Naive thymus-derived CD4-positive, alpha-beta T cell (primary cell): ENCODE measurements at regions not wholly inside any gene's neighbourhood (a gene's known extent, or its start where the extent isn't known, plus 50 kb on each side); places are given as distances from the start of the nearest gene placed in this dataset.

Source experiments
- ATAC-seq: fragments of 150-1000 bp; cut with Tn5 transposase; 2 replicates; pipeline ENCODE4 v1.10.0; 2021; ENCODE audit warnings: mild to moderate bottlenecking, moderate library complexity
- CTCF ChIA-PET: fragments of 350-600 bp; sonication (Branson Sonifier 250); formaldehyde crosslinking; loops from one replicate; lab custom pipeline; 2021; ENCODE audit warnings: antibody characterized with exemption; lab: Charles Lee
- POLR2A ChIA-PET: fragments of 350-600 bp; sonication (Branson Sonifier 250); formaldehyde crosslinking; loops from one replicate; lab custom pipeline; 2021; ENCODE audit warnings: antibody characterized with exemption, inconsistent platforms; lab: Charles Lee
- DNase-seq, 9 donors: peaks; one replicate each; pipeline versions ENCODE4 v3.0.0 to v3.0.0-alpha.2; 2020 to 2022; ENCODE audit warnings: mixed read lengths in 1 of 9
- H3K27ac ChIP-seq: one replicate; pipeline ENCODE4 v1.7.0; 2013; ENCODE audit warnings: mild to moderate bottlenecking, low read depth, low read length, moderate library complexity
- H3K27me3 ChIP-seq, 2 donors: one replicate each; pipeline ENCODE4 v1.7.0; 2013; ENCODE audit warnings: low read length in 2 of 2, mild to moderate bottlenecking in 2 of 2, moderate library complexity in 2 of 2; ENCODE audit not compliant: control insufficient read depth in 2 of 2, insufficient read depth in 2 of 2
- H3K36me3 ChIP-seq, 3 experiments: 1 replicate in 2 of 3; 2 replicates in 1 of 3; pipeline ENCODE4 v1.7.0; 2013; ENCODE audit warnings: low read length in 3 of 3, mild to moderate bottlenecking in 3 of 3, moderate library complexity in 1 of 3; ENCODE audit not compliant: insufficient read depth in 3 of 3, control insufficient read depth in 2 of 3
- H3K4me1 ChIP-seq, 2 donors: one replicate each; pipeline ENCODE4 v1.7.0; 2013; ENCODE audit warnings: low read length in 2 of 2, mild to moderate bottlenecking in 2 of 2, moderate library complexity in 1 of 2; ENCODE audit not compliant: control insufficient read depth in 2 of 2, insufficient read depth in 2 of 2
- H3K4me3 ChIP-seq: 2 replicates; pipeline ENCODE4 v1.7.0; 2013; ENCODE audit warnings: mild to moderate bottlenecking, low read length
- H3K9me3 ChIP-seq, 3 experiments: 1 replicate in 2 of 3; 2 replicates in 1 of 3; pipeline ENCODE4 v1.7.0; 2013; ENCODE audit warnings: low read length in 3 of 3; ENCODE audit not compliant: control insufficient read depth in 2 of 3
- H3K27ac Mint-ChIP-seq, 9 donors: one replicate each; pipeline ENCODE4 v1.8.0; 2020 to 2022; ENCODE audit warnings: mixed read lengths in 9 of 9, mild to moderate bottlenecking in 8 of 9, moderate library complexity in 5 of 9, inconsistent platforms in 2 of 9
- H3K27me3 Mint-ChIP-seq, 5 donors: one replicate each; pipeline ENCODE4 v1.8.0; 2021 to 2022; ENCODE audit warnings: mixed read lengths in 5 of 5, mild to moderate bottlenecking in 1 of 5
- H3K36me3 Mint-ChIP-seq, 5 donors: one replicate each; pipeline ENCODE4 v1.8.0; 2020 to 2022; ENCODE audit warnings: mixed read lengths in 5 of 5, mild to moderate bottlenecking in 3 of 5, inconsistent platforms in 1 of 5
- H3K4me1 Mint-ChIP-seq, 7 donors: one replicate each; pipeline ENCODE4 v1.8.0; 2020 to 2022; ENCODE audit warnings: mixed read lengths in 7 of 7, mild to moderate bottlenecking in 3 of 7, inconsistent platforms in 1 of 7
- H3K4me3 Mint-ChIP-seq, 10 donors: one replicate each; pipeline ENCODE4 v1.8.0; 2020 to 2022; ENCODE audit warnings: mild to moderate bottlenecking in 10 of 10, mixed read lengths in 10 of 10, moderate library complexity in 6 of 10, inconsistent platforms in 2 of 10
- H3K9me3 Mint-ChIP-seq, 11 donors: one replicate each; pipeline ENCODE4 v1.8.0; 2020 to 2022; ENCODE audit warnings: mixed read lengths in 11 of 11, mild to moderate bottlenecking in 4 of 11, inconsistent platforms in 1 of 11, moderate library complexity in 1 of 11
- intact Hi-C, 2 donors: fragments of 100-400 bp; cut with micrococcal nuclease; formaldehyde crosslinking; loops; one replicate each; pipeline ENCODE4 v1.15.1; 2023

GRCh38 chr15:27601239-27601960 lies 497.7 kb downstream of the OCA2 start:
- Histone ChIP-seq H3K9me3 (peaks cover 0 to 4% (median 0%) of the 10 kb centered on the region in 3 experiments), H3K27ac (no peak overlapping the region), H3K4me3 (no peak overlapping the region), H3K4me1 (no peaks in the 10 kb centered on the region), H3K36me3 (no peaks in the 10 kb centered on the region), H3K27me3 (no peaks in the 10 kb centered on the region)
- ChIA-PET CTCF (no interaction called here), POLR2A (no interaction called here)
- H3K4me1 Mint-ChIP-seq: no peaks in the 10 kb centered on the region
- H3K27ac Mint-ChIP-seq: no peak overlapping the region
- H3K4me3 Mint-ChIP-seq: no peak overlapping the region
- H3K9me3 Mint-ChIP-seq: peaks cover 0 to 25% (median 7%) of the 10 kb centered on the region in 11 donors
- H3K27me3 Mint-ChIP-seq: no peaks in the 10 kb centered on the region
- ATAC-seq: no peak
- DNase-seq: no peak
- intact Hi-C loops: no loop called here
- H3K36me3 Mint-ChIP-seq: no peaks in the 10 kb centered on the region

DNA sequence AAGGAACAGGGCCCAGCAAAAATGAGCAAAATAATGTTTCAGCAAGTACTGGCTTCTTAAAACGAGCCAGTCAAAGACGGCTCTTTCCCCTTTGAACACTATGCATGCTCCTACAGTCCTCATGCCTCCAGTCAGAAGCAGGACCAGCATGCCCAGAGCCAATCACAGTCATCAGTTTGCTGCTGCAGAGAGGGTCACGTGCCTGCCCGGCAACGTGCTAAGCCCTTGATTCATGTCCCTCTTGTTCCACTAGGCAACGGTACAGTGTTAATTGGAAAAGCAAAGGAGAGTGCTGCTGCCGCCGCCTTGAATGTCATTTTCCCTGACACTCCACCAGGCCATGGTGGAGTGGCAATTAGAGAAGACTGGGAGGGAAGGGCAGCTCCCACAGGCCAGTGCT lies 500.1 kb downstream of the OCA2 start:
- Mint-ChIP-seq H3K4me3 (no peak overlapping the region), H3K9me3 (peaks cover 0 to 14% (median 4%) of the 10 kb centered on the region in 11 donors), H3K27ac (no peak overlapping the region), H3K27me3 (no peaks in the 10 kb centered on the region), H3K4me1 (no peaks in the 10 kb centered on the region), H3K36me3 (no peaks in the 10 kb centered on the region)
- Histone ChIP-seq H3K4me1 (no peaks in the 10 kb centered on the region), H3K4me3 (no peak overlapping the region), H3K27ac (no peak overlapping the region), H3K27me3 (no peaks in the 10 kb centered on the region), H3K9me3 (peaks cover 0 to 4% (median 0%) of the 10 kb centered on the region in 3 experiments), H3K36me3 (no peaks in the 10 kb centered on the region)
- intact Hi-C loops: no loop called here
- ATAC-seq: no peak
- ChIA-PET CTCF (no interaction called here), POLR2A (no interaction called here)
- no peak for DNase-seq

- ATAC-seq (no peak), DNase-seq (no peak)
- no peaks in the 10 kb centered on the region for H3K27me3 ChIP-seq
- CTCF ChIA-PET: no interaction called here
- H3K4me1 ChIP-seq: no peaks in the 10 kb centered on the region
- H3K9me3 ChIP-seq: peaks cover 0 to 4% (median 0%) of the 10 kb centered on the region in 3 experiments
- no peaks in the 10 kb centered on the region for H3K4me1 Mint-ChIP-seq
- H3K9me3 Mint-ChIP-seq: peaks cover 0 to 12% (median 4%) of the 10 kb centered on the region in 11 donors
- POLR2A ChIA-PET: no interaction called here
- no peak overlapping the region for H3K27ac Mint-ChIP-seq
- no peak overlapping the region for H3K27ac ChIP-seq
- H3K27me3 Mint-ChIP-seq: no peaks in the 10 kb centered on the region
- no peaks in the 10 kb centered on the region for H3K36me3 ChIP-seq
- H3K4me3 Mint-ChIP-seq: no peak overlapping the region
- intact Hi-C loops: no loop called here
- no peaks in the 10 kb centered on the region for H3K36me3 Mint-ChIP-seq
- H3K4me3 ChIP-seq: no peak overlapping the region
These were observed 500.7 kb downstream of the OCA2 start for GRCh38 chr15:27598251-27599009.

DNA sequence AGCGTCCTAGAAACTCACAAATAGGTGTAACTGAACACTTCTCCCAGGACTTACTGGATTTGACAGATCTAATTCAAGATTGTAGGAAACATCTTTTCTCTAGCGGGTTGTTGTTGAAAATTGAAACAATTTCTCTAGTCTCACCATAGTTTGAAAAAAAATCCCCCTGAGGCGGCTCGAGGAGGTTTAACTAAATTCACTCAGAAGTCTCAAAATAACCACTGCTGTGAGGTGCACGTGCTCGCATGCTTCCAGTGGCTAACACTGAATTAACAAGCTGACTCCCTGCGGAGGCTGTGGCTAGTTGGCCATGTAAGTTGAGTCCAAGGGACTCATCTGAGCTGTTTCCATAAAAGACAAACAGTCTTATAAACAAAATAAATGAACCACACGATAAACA lies 503.9 kb downstream of the OCA2 start:
- peaks cover 0 to 5% (median 0%) of the 10 kb centered on the region in 5 donors for H3K27me3 Mint-ChIP-seq
- H3K9me3 ChIP-seq: peaks cover 0 to 4% (median 0%) of the 10 kb centered on the region in 3 experiments
- no peaks in the 10 kb centered on the region for H3K36me3 Mint-ChIP-seq
- no peaks in the 10 kb centered on the region for H3K4me1 Mint-ChIP-seq
- POLR2A ChIA-PET: no interaction called here
- H3K27ac Mint-ChIP-seq: no peak overlapping the region
- H3K27me3 ChIP-seq: no peaks in the 10 kb centered on the region
- H3K36me3 ChIP-seq: no peaks in the 10 kb centered on the region
- no peak for ATAC-seq
- no peak for DNase-seq
- H3K4me3 ChIP-seq: no peak overlapping the region
- peaks cover 0 to 14% (median 8%) of the 10 kb centered on the region in 11 donors for H3K9me3 Mint-ChIP-seq
- CTCF ChIA-PET: no interaction called here
- H3K4me3 Mint-ChIP-seq: no peak overlapping the region
- no peak overlapping the region for H3K27ac ChIP-seq
- no peaks in the 10 kb centered on the region for H3K4me1 ChIP-seq
- intact Hi-C loops: no loop called here

- Histone ChIP-seq H3K9me3 (no peaks in the 10 kb centered on the region), H3K36me3 (no peaks in the 10 kb centered on the region), H3K27me3 (no peaks in the 10 kb centered on the region), H3K4me1 (no peaks in the 10 kb centered on the region), H3K4me3 (no peak overlapping the region), H3K27ac (no peak overlapping the region)
- H3K27ac Mint-ChIP-seq: no peak overlapping the region
- ATAC-seq: no peak
- no peak overlapping the region for H3K4me3 Mint-ChIP-seq
- no peaks in the 10 kb centered on the region for H3K4me1 Mint-ChIP-seq
- ChIA-PET CTCF (no interaction called here), POLR2A (no interaction called here)
- peaks cover 0 to 4% (median 0%) of the 10 kb centered on the region in 5 donors for H3K36me3 Mint-ChIP-seq
- H3K9me3 Mint-ChIP-seq: peaks cover 0 to 11% (median 7%) of the 10 kb centered on the region in 11 donors
- DNase-seq: no peak
- H3K27me3 Mint-ChIP-seq: peaks cover 0 to 10% (median 4%) of the 10 kb centered on the region in 5 donors
- intact Hi-C loops: no loop called here
These were observed 506.9 kb downstream of the OCA2 start for GRCh38 chr15:27592036-27592760.
